H4 (cell line): ENCODE measurements at regions not wholly inside any gene's neighbourhood (a gene's known extent, or its start where the extent isn't known, plus 50 kb on each side); places are given as distances from the start of the nearest gene placed in this dataset.

ENCODE experiments used
- DNase-seq: peaks from one replicate; pipeline ENCODE4 v3.0.0-alpha.2; 2015; ENCODE audit warnings: low spot score

- DNase-seq, result no peak
Measured at GRCh38 chr16:59330019-59330670, 596.0 kb upstream of the GOT2 start.

DNA sequence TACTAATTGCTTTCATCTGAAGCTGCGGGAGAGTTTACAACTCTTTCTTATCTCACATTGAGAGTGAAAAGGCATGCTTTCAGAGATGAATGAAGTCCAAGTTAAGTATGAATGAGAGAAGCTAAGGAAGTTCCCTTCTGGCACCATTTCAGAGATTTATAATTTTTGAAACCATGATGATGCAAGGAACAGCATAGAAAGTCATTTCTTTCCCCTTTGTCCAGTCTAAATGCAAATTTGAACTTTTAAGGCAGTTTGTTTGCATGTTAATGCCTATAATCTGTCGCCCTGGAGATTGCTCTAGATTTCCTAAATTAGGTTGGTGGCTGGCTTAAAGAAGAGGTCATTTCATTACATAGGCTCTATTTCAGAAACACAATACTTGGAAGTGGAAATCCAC, 594.8 kb upstream of the GOT2 start:
- DNase-seq, result no peak

- DNase-seq, result no peak
Measured at GRCh38 chr16:59327894-59328293, 593.8 kb upstream of the GOT2 start.

DNA sequence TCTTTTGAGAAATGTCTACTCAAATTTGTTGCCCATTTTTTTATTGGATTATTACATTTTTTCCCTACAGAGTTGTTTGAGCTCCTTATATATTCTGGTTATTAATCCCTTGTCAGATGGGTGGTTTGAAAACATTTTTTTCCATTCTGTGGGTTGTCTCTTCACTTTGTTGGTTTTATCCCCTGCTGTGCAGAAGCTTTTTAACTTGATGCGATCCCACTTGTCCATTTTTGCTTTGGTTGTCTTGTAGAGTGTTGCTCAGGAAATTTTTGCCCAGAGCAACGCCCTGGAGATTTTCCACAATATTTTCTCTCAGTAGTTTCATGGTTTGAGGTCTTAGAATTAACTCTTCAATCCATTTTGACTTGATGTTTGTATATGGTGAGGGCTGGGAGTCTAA, 592.8 kb upstream of the GOT2 start:
- DNase-seq, result no peak

GRCh38 chr16:59324462-59324861, 590.3 kb upstream of the GOT2 start:
- DNase-seq, result no peak

- no peak for DNase-seq
Measured at GRCh38 chr16:59320657-59321056, 586.5 kb upstream of the GOT2 start.

DNA sequence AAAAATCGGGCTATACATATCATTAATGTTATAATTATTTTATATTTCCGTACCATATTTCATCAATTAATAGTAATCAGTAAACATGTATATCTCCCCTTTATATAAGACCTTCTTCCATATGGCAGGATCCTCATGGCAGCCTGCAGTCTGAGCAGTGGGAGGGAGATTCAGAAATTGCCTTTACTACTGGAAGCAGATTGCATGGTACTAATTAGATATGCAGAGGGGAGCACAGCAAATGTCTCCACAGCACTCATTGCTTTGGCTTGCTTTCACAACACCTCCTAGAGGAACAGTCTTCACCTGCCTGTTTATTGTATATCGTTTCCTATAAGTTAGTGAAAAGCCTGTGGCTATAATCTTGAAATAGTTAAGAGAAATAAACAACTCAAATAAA, 585.8 kb upstream of the GOT2 start:
- no peak for DNase-seq

DNA sequence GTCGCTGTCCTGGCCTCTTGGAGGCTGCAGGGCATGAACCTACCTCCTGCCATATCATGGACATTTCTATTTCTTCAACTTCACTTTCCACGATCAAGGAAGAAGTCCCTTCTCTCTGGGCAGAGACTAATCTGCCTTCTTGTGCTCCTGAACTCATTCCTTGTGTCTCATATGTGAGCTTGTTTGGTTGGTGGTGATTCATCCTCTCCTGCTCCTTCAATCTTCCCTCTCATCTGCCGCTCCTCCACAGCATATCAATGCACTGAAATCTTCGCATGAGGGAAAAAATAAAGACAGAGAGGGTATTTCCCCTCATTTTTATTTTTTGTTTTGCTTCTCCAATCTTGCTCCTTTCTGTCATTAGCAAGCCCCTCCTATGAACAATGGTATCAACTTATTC, 571.7 kb upstream of the GOT2 start:
- DNase-seq, result no peak

GRCh38 chr16:59296888-59297287, 562.8 kb upstream of the GOT2 start:
- no peak for DNase-seq

- no peak for DNase-seq
Measured at GRCh38 chr16:59295993-59296736, 562.0 kb upstream of the GOT2 start.

DNA sequence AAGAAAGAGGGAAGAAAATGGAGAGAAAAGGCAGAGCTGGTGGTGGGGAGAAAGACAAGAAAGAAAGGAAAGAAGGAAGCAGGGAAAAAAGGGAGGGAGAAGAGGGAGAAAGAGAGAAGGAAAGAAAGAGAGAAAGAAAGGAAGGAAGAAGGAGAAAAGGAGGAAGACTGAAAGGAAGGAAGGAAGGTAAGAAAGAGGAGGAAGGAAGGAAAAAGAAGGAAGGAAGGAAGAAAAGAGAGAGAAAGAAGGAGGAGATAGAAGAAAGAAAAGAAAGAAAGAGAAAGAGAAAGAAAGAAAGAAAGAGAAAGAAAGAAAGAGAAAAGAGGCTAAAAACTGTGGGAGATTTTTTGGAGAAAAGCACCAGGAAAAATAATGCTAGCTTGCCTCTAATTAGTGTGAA, 561.4 kb upstream of the GOT2 start:
- DNase-seq, result no peak

DNA sequence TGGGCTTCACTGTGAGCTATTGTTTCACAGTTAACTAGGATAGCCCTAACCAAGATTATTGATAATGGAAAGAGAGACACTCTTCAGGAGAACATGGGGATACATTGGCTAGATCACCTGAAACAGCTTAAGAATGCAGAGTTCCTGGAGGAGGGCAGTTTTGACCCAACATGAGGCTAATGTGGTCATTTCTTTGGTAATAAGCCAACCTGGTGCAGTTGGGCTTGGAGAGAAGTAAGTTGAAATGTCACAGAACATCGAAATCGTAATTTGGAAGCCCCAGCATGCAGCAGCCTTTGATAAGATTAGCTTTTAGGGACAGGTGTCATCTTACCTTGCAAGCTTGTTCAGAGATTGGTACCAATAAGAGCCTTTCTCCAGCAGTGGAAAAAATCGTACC, 556.6 kb upstream of the GOT2 start:
- DNase-seq, result no peak

DNA sequence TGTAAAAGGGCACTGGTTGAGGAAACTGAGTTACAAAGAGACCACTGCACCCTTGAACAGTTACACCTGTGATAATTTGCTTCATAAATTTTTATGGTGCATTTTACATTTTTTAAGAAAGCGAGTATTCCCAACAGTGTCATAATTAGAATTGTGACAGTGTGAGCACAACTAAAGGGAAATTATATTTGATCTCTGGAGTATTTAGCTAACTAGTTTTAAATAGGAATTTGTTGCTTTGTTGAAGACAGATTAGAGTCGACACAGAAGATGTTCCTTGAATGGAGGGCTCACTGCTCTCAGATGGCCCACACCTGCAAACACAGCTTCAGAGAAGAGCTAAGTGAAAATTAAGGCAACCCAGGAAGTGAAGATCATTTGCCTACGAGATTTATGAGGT, 555.0 kb upstream of the GOT2 start:
- no peak for DNase-seq

- no peak for DNase-seq
Measured at GRCh38 chr16:59274141-59274540, 540.0 kb upstream of the GOT2 start.

GRCh38 chr16:59263955-59264354, 529.8 kb upstream of the GOT2 start:
- no peak for DNase-seq

GRCh38 chr16:59260892-59261291, 526.8 kb upstream of the GOT2 start:
- DNase-seq, result no peak

DNA sequence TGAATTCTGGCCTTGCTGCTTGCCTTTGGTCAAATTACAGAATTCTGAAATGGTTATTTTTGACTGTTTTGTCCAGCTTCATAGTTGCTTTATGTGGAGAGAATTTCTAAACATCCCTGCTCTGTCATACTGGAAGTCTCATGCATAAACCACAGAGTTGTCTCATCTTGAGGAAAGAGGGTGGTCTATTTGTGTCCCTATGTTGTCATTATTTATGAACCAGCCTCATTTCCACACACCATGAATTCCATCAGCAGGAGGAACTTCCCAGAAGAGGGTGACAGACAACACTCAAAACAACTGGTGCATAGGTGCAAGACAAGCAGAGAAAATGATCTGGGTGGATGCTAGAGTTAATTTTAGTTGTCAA, 525.8 kb upstream of the GOT2 start:
- DNase-seq, result no peak

DNA sequence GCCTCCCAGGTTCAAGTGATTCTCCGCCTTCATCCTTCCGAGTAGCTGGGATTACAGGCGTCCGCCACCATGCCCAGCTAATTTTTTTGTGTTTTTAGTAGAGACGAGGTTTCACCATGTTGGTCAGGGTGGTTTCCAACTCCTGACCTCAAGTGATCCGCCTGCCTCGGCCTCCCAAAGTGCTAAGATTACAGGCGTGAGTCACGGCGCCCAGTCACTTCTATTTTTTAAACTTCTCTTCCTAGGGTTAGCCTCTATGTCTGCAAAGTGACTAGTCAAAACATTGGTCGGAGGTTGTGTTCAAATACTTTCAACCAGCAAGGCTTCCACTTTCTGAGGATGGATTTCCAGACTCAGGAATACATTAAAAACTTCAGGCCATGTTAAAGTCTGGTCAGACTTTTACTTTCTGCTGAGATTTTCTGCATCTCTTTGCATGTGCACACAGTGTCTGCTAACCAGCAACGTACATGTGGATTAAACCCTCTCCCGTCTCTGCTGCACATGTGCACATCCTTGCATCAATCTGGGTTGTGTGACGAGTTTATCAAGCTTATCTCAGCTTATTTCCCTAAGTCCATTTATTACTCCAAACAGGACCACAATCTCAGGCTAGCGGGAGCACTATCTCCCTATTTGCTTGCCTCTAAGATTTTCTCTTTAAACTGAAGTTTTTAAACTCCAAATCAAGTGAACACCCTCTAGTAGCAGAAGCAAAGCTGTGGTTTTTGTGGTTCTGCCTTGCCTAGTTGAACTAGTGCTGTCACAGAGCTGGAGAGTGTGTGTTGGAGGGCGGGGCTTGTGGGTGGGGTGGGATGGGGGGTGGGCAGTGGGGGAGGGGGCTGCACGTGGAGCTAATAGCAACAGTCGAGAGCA, 525.2 kb upstream of the GOT2 start:
- peak; percentile 35 for DNase-seq

- no peak for DNase-seq
Measured at GRCh38 chr16:59252317-59252716, 518.2 kb upstream of the GOT2 start.

- DNase-seq, result no peak
Measured at GRCh38 chr16:59249011-59249410, 514.9 kb upstream of the GOT2 start.

GRCh38 chr16:59242556-59242955, 508.4 kb upstream of the GOT2 start:
- no peak for DNase-seq

GRCh38 chr16:59238246-59238645, 504.1 kb upstream of the GOT2 start:
- no peak for DNase-seq
